Testis (tissue), 2 donors: ENCODE measurements at regions not wholly inside any gene's neighbourhood (a gene's known extent, or its start where the extent isn't known, plus 50 kb on each side); places are given as distances from the start of the nearest gene placed in this dataset.

Experiments used
- DNase-seq: peaks from one replicate; pipeline ENCODE4 v3.0.0-alpha.2; 2019
- H3K27ac ChIP-seq, 2 donors: fragments of 200-600 bp; sonication (generic); one replicate each; pipeline ENCODE4 v1.5.1; 2019
- H3K27me3 ChIP-seq: fragments of 200-600 bp; sonication (generic); one replicate; pipeline ENCODE4 v1.5.1; 2019
- H3K36me3 ChIP-seq: fragments of 200-600 bp; sonication (generic); one replicate; pipeline ENCODE4 v1.5.1; 2017; ENCODE audit warnings: low read depth; ENCODE audit errors: missing control alignments
- H3K4me1 ChIP-seq: fragments of 200-600 bp; sonication (generic); one replicate; pipeline ENCODE4 v1.5.1; 2019
- H3K4me3 ChIP-seq, 2 donors: fragments of 200-600 bp; sonication (generic); one replicate each; pipeline ENCODE4 v1.5.1; 2017 to 2019
- H3K9me3 ChIP-seq: fragments of 200-600 bp; sonication (generic); one replicate; pipeline ENCODE4 v1.5.1; 2017
- CTCF ChIP-seq, 3 experiments: fragments of 450-650 bp in 2 of 3; fragments of 200-600 bp in 1 of 3; sonication (generic) in 1 of 3; IDR thresholded peaks; one replicate each; pipeline ENCODE4 v1.5.1; 2016 to 2019; ENCODE audit warnings: antibody characterized with exemption in 3 of 3, mild to moderate bottlenecking in 2 of 3, moderate library complexity in 1 of 3
- POLR2A ChIP-seq: fragments of 450-650 bp; IDR thresholded peaks from one replicate; pipeline ENCODE4 v1.6.1; 2017; ENCODE audit warnings: antibody characterized with exemption, mild to moderate bottlenecking, moderate library complexity
- WGBS, 2 donors: methylation state at CpG; one replicate each; pipeline ENCODE4 v1.1.5; 2018; 5-methylcytosine and 5-hydroxymethylcytosine counted together
- intact Hi-C: fragments of 100-400 bp; cut with DNase I; formaldehyde crosslinking; loops from one replicate; pipeline ENCODE4 v1.15.1; 2023; ENCODE audit warnings: low total_unique reads

GRCh38 chr15:95724908-95725633 lies 605.4 kb upstream of the NR2F2 start:
- TF ChIP-seq CTCF (IDR thresholded peaks at IDR 0.05) (no peak), POLR2A (no peak)
- H3K9me3 ChIP-seq, result no peaks in the 10 kb centered on the region
- no peaks in the 10 kb centered on the region for H3K4me1 ChIP-seq
- WGBS, 2 donors, result 87 to 92% methylated on average over 3 of the region's 3 CpGs
- no peaks in the 10 kb centered on the region for H3K27me3 ChIP-seq
- H3K36me3 ChIP-seq, result no peaks in the 10 kb centered on the region
- intact Hi-C loops, result no loop called here
- no peak overlapping the region for H3K27ac ChIP-seq
- no peak overlapping the region for H3K4me3 ChIP-seq
- DNase-seq, result no peak

GRCh38 chr15:95726891-95727290 lies 603.6 kb upstream of the NR2F2 start:
- 92 to 99% methylated on average over 4 of the region's 4 CpGs for WGBS, 2 donors
- intact Hi-C loops, result no loop called here
- no peak for DNase-seq
- Histone ChIP-seq H3K27ac (no peak overlapping the region), H3K27me3 (no peaks in the 10 kb centered on the region), H3K4me1 (no peaks in the 10 kb centered on the region), H3K9me3 (no peaks in the 10 kb centered on the region), H3K36me3 (no peaks in the 10 kb centered on the region), H3K4me3 (no peak overlapping the region)
- TF ChIP-seq POLR2A, result no peak
- no peak for TF ChIP-seq CTCF (IDR thresholded peaks at IDR 0.05)

- WGBS, 2 donors, result 73 to 82% methylated on average over 3 of the region's 3 CpGs
- intact Hi-C loops, result no loop called here
Measured at GRCh38 chr15:95733931-95734330, 596.6 kb upstream of the NR2F2 start.

GRCh38 chr15:95734422-95735316 lies 595.8 kb upstream of the NR2F2 start:
- WGBS, 2 donors, result 71 to 75% methylated on average over 6 of the region's 6 CpGs
- Histone ChIP-seq H3K27me3 (no peaks in the 10 kb centered on the region), H3K4me3 (no peak overlapping the region), H3K36me3 (no peaks in the 10 kb centered on the region), H3K9me3 (no peaks in the 10 kb centered on the region), H3K4me1 (no peaks in the 10 kb centered on the region), H3K27ac (no peak overlapping the region)
- TF ChIP-seq CTCF (IDR thresholded peaks at IDR 0.05) (no peak), POLR2A (no peak)
- intact Hi-C loops, result no loop called here
- no peak for DNase-seq

More at GRCh38 chr15:95733931-95734330, 596.6 kb upstream of the NR2F2 start:
- Histone ChIP-seq H3K36me3 (no peaks in the 10 kb centered on the region), H3K27me3 (no peaks in the 10 kb centered on the region), H3K9me3 (no peaks in the 10 kb centered on the region), H3K4me3 (no peak overlapping the region), H3K4me1 (no peaks in the 10 kb centered on the region), H3K27ac (no peak overlapping the region)
- DNase-seq, result no peak
- TF ChIP-seq POLR2A, result no peak
- TF ChIP-seq CTCF (IDR thresholded peaks at IDR 0.05), result no peak
